Pancreas (tissue), 10 donors: ENCODE measurements at regions not wholly inside any gene's neighbourhood (a gene's known extent, or its start where the extent isn't known, plus 50 kb on each side); places are given as distances from the start of the nearest gene placed in this dataset.

Experiments used
- ATAC-seq, 4 donors: fragments of 200-7000 bp; cut with Tn5 transposase; one replicate each; pipeline versions ENCODE4 v1.8.0 to v1.9.1; 2020; ENCODE audit warnings: mild to moderate bottlenecking in 4 of 4, moderate library complexity in 4 of 4
- DNase-seq, 6 donors: peaks; one replicate each; pipeline ENCODE4 v3.0.0-alpha.2; 2020
- FAIRE-seq: peaks from 2 replicates; lab custom pipeline; 2012; peaks lifted over from hg19 to GRCh38; lab: Jason Lieb, UNC
- H3K27ac ChIP-seq, 4 donors: fragments of 200-600 bp; sonication (generic); 1 replicate in 3 of 4; 2 replicates in 1 of 4; pipeline versions ENCODE4 v1.5.0 to v1.8.0; 2020
- H3K27me3 ChIP-seq, 4 donors: fragments of 200-600 bp; one replicate each; pipeline ENCODE4 v1.8.0; 2021
- H3K36me3 ChIP-seq, 3 donors: fragments of 200-600 bp; sonication (generic) in 1 of 3; one replicate each; pipeline versions ENCODE4 v1.5.0 to v1.8.0; 2020 to 2021
- H3K4me1 ChIP-seq, 3 donors: fragments of 200-600 bp; one replicate each; pipeline ENCODE4 v1.8.0; 2021
- H3K4me3 ChIP-seq, 4 donors: fragments of 200-600 bp; sonication (generic) in 2 of 4; one replicate each; pipeline versions ENCODE4 v1.5.0 to v1.8.0; 2020 to 2021
- H3K9me3 ChIP-seq, 4 donors: fragments of 200-600 bp; one replicate each; pipeline ENCODE4 v1.8.0; 2021
- WGBS, 2 donors: extraction: QIAGEN DNeasy Blood & Tissue Kit; methylation state at CpG; one replicate each; pipeline ENCODE4 v1.1.7; 2013; 5-methylcytosine and 5-hydroxymethylcytosine counted together
- intact Hi-C, 3 donors: fragments of 100-400 bp; cut with DNase I; formaldehyde crosslinking; loops; one replicate each; pipeline versions ENCODE4 v1.11.1 to v1.14.2; 2022
- TF ChIP-seq, protein P1 (sequence below), 4 donors: fragments of 200-600 bp; sonication (generic) in 3 of 4; IDR thresholded peaks; one replicate each; pipeline versions ENCODE4 v1.5.0 to v1.8.0; 2021; ENCODE audit warnings: antibody characterized with exemption in 4 of 4
- donor health status: healthy with polysubstance abuse.
- donor health status: DM: no; HTN: no; CAD: no; lungs with moderate emphysema.
- donor health status: DM: no; HTN: no; CAD: no.
- donor health status: control.
- donor health status: control.
- donor health status: Bipolar disorder and iron deficiency.
- donor health status: DM: yes; HTN: yes; CAD: no.
- donor health status: DM: no; HTN: no; CAD: no.
- donor health status: DM: no; HTN: no; CAD: no.
- donor health status: DM: yes; HTN: yes; CAD: no.

GRCh38 chr6:44645276-44645675 is 257.8 kb downstream of the CDC5L start:
- H3K27ac ChIP-seq, result no peak overlapping the region
- WGBS, 2 donors, result 53 to 56% methylated on average over 6 of the region's 6 CpGs
- no peak for DNase-seq
- no peak for ATAC-seq
- no peak overlapping the region for H3K4me3 ChIP-seq
- H3K36me3 ChIP-seq, result no peaks in the 10 kb centered on the region
- H3K4me1 ChIP-seq, result no peaks in the 10 kb centered on the region
- intact Hi-C loops, result loop anchor here in 1 of 3 donors (10.0 kb wide), 1 partner anchor 160 kb away; no protein-coding TSS in a partner anchor
- H3K27me3 ChIP-seq, result no peaks in the 10 kb centered on the region
- no peak for FAIRE-seq
- TF ChIP-seq, protein P1, sequence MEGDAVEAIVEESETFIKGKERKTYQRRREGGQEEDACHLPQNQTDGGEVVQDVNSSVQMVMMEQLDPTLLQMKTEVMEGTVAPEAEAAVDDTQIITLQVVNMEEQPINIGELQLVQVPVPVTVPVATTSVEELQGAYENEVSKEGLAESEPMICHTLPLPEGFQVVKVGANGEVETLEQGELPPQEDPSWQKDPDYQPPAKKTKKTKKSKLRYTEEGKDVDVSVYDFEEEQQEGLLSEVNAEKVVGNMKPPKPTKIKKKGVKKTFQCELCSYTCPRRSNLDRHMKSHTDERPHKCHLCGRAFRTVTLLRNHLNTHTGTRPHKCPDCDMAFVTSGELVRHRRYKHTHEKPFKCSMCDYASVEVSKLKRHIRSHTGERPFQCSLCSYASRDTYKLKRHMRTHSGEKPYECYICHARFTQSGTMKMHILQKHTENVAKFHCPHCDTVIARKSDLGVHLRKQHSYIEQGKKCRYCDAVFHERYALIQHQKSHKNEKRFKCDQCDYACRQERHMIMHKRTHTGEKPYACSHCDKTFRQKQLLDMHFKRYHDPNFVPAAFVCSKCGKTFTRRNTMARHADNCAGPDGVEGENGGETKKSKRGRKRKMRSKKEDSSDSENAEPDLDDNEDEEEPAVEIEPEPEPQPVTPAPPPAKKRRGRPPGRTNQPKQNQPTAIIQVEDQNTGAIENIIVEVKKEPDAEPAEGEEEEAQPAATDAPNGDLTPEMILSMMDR (IDR thresholded peaks at IDR 0.05), result no peak
- H3K9me3 ChIP-seq, result no peaks in the 10 kb centered on the region

DNA sequence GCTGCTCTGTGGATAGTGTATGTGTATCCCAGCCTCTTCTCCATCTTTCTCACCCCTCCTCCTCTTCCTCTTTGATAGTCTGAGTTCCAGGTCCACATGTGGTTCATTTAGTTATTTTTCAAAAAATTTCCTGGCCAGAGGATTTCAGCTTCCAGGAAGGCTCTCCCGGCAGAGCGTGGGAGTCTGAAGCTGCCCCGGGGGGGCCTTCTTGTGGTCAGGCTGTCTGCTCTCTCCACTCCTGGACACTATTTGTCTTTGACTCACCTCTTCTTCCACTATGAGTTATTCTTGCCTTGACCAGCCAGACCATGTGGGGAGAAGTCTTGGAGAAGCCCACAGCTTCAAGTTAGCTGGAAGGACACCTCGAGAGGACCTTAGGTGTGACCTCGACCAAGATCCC is 258.8 kb downstream of the CDC5L start:
- H3K36me3 ChIP-seq, result no peaks in the 10 kb centered on the region
- ATAC-seq (peak in 1 of 4 donors; percentile 17), DNase-seq (peak in 1 of 6 donors; percentile 22), FAIRE-seq (no peak)
- H3K4me3 ChIP-seq, result no peak overlapping the region
- intact Hi-C loops, result loop anchor here in 1 of 3 donors (10.0 kb wide), 1 partner anchor 162 kb away; no protein-coding TSS in a partner anchor
- H3K27ac ChIP-seq, result no peak overlapping the region
- H3K27me3 ChIP-seq, result no peaks in the 10 kb centered on the region
- TF ChIP-seq, protein P1 (IDR thresholded peaks at IDR 0.05), result no peak
- WGBS, 2 donors, result 69 to 85% methylated on average over 5 of the region's 5 CpGs
- no peaks in the 10 kb centered on the region for H3K4me1 ChIP-seq
- H3K9me3 ChIP-seq, result no peaks in the 10 kb centered on the region

GRCh38 chr6:44649365-44650025 is 262.0 kb downstream of the CDC5L start:
- H3K9me3 ChIP-seq, result no peaks in the 10 kb centered on the region
- H3K4me3 ChIP-seq, result no peak overlapping the region
- ATAC-seq (peak; percentile 46 to 69 (median 56)), FAIRE-seq (no peak), DNase-seq (no peak)
- WGBS, 2 donors, result 39 to 44% methylated on average over 4 of the region's 4 CpGs
- H3K27ac ChIP-seq, result peak overlapping the region in 2 of 4 donors; percentile 2 to 28
- TF ChIP-seq, protein P1 (IDR thresholded peaks at IDR 0.05), result no peak
- H3K36me3 ChIP-seq, result no peaks in the 10 kb centered on the region
- intact Hi-C loops, result loop anchor here in 1 of 3 donors (10.0 kb wide), 2 partner anchors 165 to 765 kb away; no protein-coding TSS in a partner anchor
- H3K4me1 ChIP-seq, result no peaks in the 10 kb centered on the region
- no peaks in the 10 kb centered on the region for H3K27me3 ChIP-seq

DNA sequence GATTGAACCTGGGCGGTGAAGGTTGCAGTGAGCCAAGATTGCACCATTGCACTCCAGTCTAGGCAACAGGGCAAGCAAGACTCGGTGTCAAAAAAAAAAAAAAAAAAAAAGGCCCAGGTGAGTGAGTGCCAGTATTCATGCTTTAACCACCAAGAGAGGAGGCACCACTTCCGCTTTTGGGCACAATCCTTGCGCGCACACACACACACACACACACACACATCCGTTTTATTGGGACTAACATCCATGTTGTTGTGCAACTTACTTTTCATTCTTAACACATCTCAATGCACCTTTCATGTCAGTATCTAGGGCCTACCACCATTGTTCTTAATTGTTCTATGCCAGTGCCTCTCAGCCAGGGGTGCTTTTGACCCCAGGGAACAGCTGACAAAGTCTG is 263.0 kb downstream of the CDC5L start:
- intact Hi-C loops, result loop anchor here in 1 of 3 donors (10.0 kb wide), 1 partner anchor 764 kb away; no protein-coding TSS in a partner anchor
- no peak for DNase-seq
- FAIRE-seq, result no peak
- no peaks in the 10 kb centered on the region for H3K4me1 ChIP-seq
- H3K27ac ChIP-seq, result no peak overlapping the region
- no peak overlapping the region for H3K4me3 ChIP-seq
- ATAC-seq, result no peak
- no peaks in the 10 kb centered on the region for H3K36me3 ChIP-seq
- TF ChIP-seq, protein P1 (IDR thresholded peaks at IDR 0.05), result no peak
- no peaks in the 10 kb centered on the region for H3K27me3 ChIP-seq
- H3K9me3 ChIP-seq, result no peaks in the 10 kb centered on the region
- WGBS, 2 donors, result 84 to 87% methylated on average over 6 of the region's 6 CpGs

GRCh38 chr6:44650947-44651346 is 263.4 kb downstream of the CDC5L start:
- no peak overlapping the region for H3K4me3 ChIP-seq
- no peaks in the 10 kb centered on the region for H3K27me3 ChIP-seq
- TF ChIP-seq, protein P1 (IDR thresholded peaks at IDR 0.05), result no peak
- FAIRE-seq (no peak), DNase-seq (no peak), ATAC-seq (no peak)
- intact Hi-C loops, result loop anchor here in 1 of 3 donors (10.0 kb wide), 1 partner anchor 764 kb away; no protein-coding TSS in a partner anchor
- no peak overlapping the region for H3K27ac ChIP-seq
- H3K36me3 ChIP-seq, result no peaks in the 10 kb centered on the region
- no peaks in the 10 kb centered on the region for H3K9me3 ChIP-seq
- H3K4me1 ChIP-seq, result no peaks in the 10 kb centered on the region
- 83 to 95% methylated on average over 5 of the region's 5 CpGs for WGBS, 2 donors
